Liver (tissue), 8 donors: ENCODE measurements at regions not wholly inside any gene's neighbourhood (a gene's known extent, or its start where the extent isn't known, plus 50 kb on each side); places are given as distances from the start of the nearest gene placed in this dataset.

Experiments
- DNase-seq: peaks from one replicate; pipeline ENCODE4 v3.0.0-alpha.2; 2017; ENCODE audit warnings: low spot score
- H3K27ac ChIP-seq, 2 donors: one replicate each; pipeline ENCODE4 v1.7.0; 2013; ENCODE audit warnings: inconsistent platforms in 2 of 2, low read length in 2 of 2, control low read depth in 1 of 2, low read depth in 1 of 2, mild to moderate bottlenecking in 1 of 2
- H3K27me3 ChIP-seq, 4 donors: one replicate each; pipeline versions ENCODE4 v1.6.1 to v1.7.0; 2013; ENCODE audit warnings: low read length in 3 of 4, inconsistent platforms in 1 of 4, mild to moderate bottlenecking in 1 of 4, moderate library complexity in 1 of 4; ENCODE audit not compliant: control insufficient read depth in 4 of 4, insufficient read depth in 4 of 4
- H3K36me3 ChIP-seq, 4 donors: one replicate each; pipeline versions ENCODE4 v1.6.1 to v1.7.0; 2013; ENCODE audit warnings: low read length in 3 of 4, mild to moderate bottlenecking in 3 of 4, low read depth in 1 of 4, moderate library complexity in 1 of 4; ENCODE audit not compliant: control insufficient read depth in 4 of 4, insufficient read depth in 3 of 4
- H3K4me1 ChIP-seq, 4 donors: one replicate each; pipeline versions ENCODE4 v1.6.1 to v1.7.0; 2013; ENCODE audit warnings: low read length in 3 of 4, mild to moderate bottlenecking in 3 of 4, moderate library complexity in 1 of 4; ENCODE audit not compliant: control insufficient read depth in 4 of 4, insufficient read depth in 4 of 4
- H3K4me3 ChIP-seq, 3 donors: one replicate each; pipeline versions ENCODE4 v1.6.1 to v1.7.0; 2013; ENCODE audit warnings: low read length in 3 of 3, control low read depth in 1 of 3, low read depth in 1 of 3, mild to moderate bottlenecking in 1 of 3
- H3K9ac ChIP-seq, 2 donors: one replicate each; pipeline ENCODE4 v1.7.0; 2013; ENCODE audit warnings: low read length in 2 of 2, mild to moderate bottlenecking in 2 of 2, moderate library complexity in 2 of 2, control low read depth in 1 of 2, low read depth in 1 of 2
- H3K9me3 ChIP-seq, 4 donors: one replicate each; pipeline versions ENCODE4 v1.6.1 to v1.7.0; 2013; ENCODE audit warnings: low read length in 3 of 4; ENCODE audit not compliant: control insufficient read depth in 4 of 4
- ATF3 ChIP-seq: IDR thresholded peaks from 2 replicates; pipeline ENCODE4 v1.6.1; 2016; ENCODE audit warnings: antibody characterized with exemption
- CTCF ChIP-seq: fragments of 150-350 bp; IDR thresholded peaks from 2 replicates; pipeline ENCODE4 v1.5.1; 2017; ENCODE audit warnings: improper control_type of control experiment, low read depth, low read length; ENCODE audit not compliant: missing input control
- EGR1 ChIP-seq, 2 donors: IDR thresholded peaks; 2 replicates each; pipeline ENCODE4 v1.6.1; 2016 to 2018; ENCODE audit warnings: antibody characterized with exemption in 2 of 2, low read depth in 2 of 2
- FOXA1 ChIP-seq: IDR thresholded peaks from 2 replicates; pipeline ENCODE4 v1.6.1; 2016; ENCODE audit warnings: antibody characterized with exemption
- FOXA2 ChIP-seq: IDR thresholded peaks from 2 replicates; pipeline ENCODE4 v1.6.1; 2016; ENCODE audit warnings: antibody characterized with exemption
- GABPA ChIP-seq, 2 donors: IDR thresholded peaks in 1 of 2; conservative IDR thresholded peaks in 1 of 2; 2 replicates each; pipeline ENCODE4 v1.6.1; 2016; ENCODE audit warnings: antibody characterized with exemption in 2 of 2, mild to moderate bottlenecking in 1 of 2, moderate library complexity in 1 of 2
- HNF4A ChIP-seq, 2 donors: conservative IDR thresholded peaks; 2 replicates each; pipeline ENCODE4 v1.6.1; 2016; ENCODE audit warnings: antibody characterized with exemption in 2 of 2, mild to moderate bottlenecking in 2 of 2
- HNF4G ChIP-seq: IDR thresholded peaks from 2 replicates; pipeline ENCODE4 v1.6.1; 2016; ENCODE audit warnings: antibody characterized with exemption
- JUND ChIP-seq, 2 donors: IDR thresholded peaks; 2 replicates each; pipeline ENCODE4 v1.6.1; 2016; ENCODE audit warnings: antibody characterized with exemption in 2 of 2
- NR2F2 ChIP-seq: IDR thresholded peaks from 2 replicates; pipeline ENCODE4 v1.6.1; 2016; ENCODE audit warnings: antibody characterized with exemption
- RAD21 ChIP-seq, 2 donors: IDR thresholded peaks; 2 replicates each; pipeline ENCODE4 v1.6.1; 2016; ENCODE audit warnings: antibody characterized with exemption in 2 of 2, mild to moderate bottlenecking in 2 of 2
- REST ChIP-seq: IDR thresholded peaks from 2 replicates; pipeline ENCODE4 v1.6.1; 2016; ENCODE audit warnings: antibody characterized with exemption, mild to moderate bottlenecking
- RXRA ChIP-seq, 2 donors: IDR thresholded peaks; 2 replicates each; pipeline ENCODE4 v1.6.1; 2017 to 2018; ENCODE audit warnings: antibody characterized with exemption in 2 of 2, mild to moderate bottlenecking in 1 of 2
- SP1 ChIP-seq: IDR thresholded peaks from 2 replicates; pipeline ENCODE4 v1.6.1; 2018; ENCODE audit warnings: antibody characterized with exemption, mild to moderate bottlenecking
- YY1 ChIP-seq: IDR thresholded peaks from 2 replicates; pipeline ENCODE4 v1.6.1; 2016; ENCODE audit warnings: antibody characterized with exemption, mild to moderate bottlenecking
- WGBS: extraction: QIAGEN DNeasy Blood & Tissue Kit; methylation state at CpG from one replicate; pipeline ENCODE4 v1.1.7; 2013; 5-methylcytosine and 5-hydroxymethylcytosine counted together
- donor health status: healthy.
- donor health status: healthy.
- donor health status: healthy.
- donor health status: healthy.
- donor health status: healthy.

GRCh38 chrX:118220509-118220908, 103.9 kb upstream of the KLHL13 start:
- Histone ChIP-seq H3K9me3 (no peaks in the 10 kb centered on the region), H3K4me3 (no peak overlapping the region), H3K27ac (no peak overlapping the region), H3K9ac (no peak overlapping the region), H3K36me3 (no peaks in the 10 kb centered on the region), H3K27me3 (no peaks in the 10 kb centered on the region), H3K4me1 (peaks cover 0 to 2% (median 0%) of the 10 kb centered on the region in 4 donors)
- TF ChIP-seq HNF4A (conservative IDR thresholded peaks at IDR 0.05): no peak
- TF ChIP-seq YY1: no peak
- TF ChIP-seq NR2F2: no peak
- TF ChIP-seq SP1: no peak
- no peak for TF ChIP-seq FOXA1
- TF ChIP-seq REST: no peak
- no peak for TF ChIP-seq RAD21 (IDR thresholded peaks at IDR 0.05)
- TF ChIP-seq CTCF: no peak
- TF ChIP-seq GABPA (IDR thresholded peaks at IDR 0.05 in 1 of 2, conservative IDR thresholded peaks at IDR 0.05 in 1 of 2): no peak
- TF ChIP-seq ATF3: no peak
- TF ChIP-seq HNF4G: no peak
- TF ChIP-seq EGR1 (IDR thresholded peaks at IDR 0.05; ENCODE audit: low read depth in 2 of 2): no peak
- TF ChIP-seq RXRA (IDR thresholded peaks at IDR 0.05): no peak
- TF ChIP-seq JUND (IDR thresholded peaks at IDR 0.05): no peak
- no peak for TF ChIP-seq FOXA2
- 85% methylated on average over 1 of the region's 1 CpG for WGBS
- DNase-seq: no peak

- Histone ChIP-seq H3K27ac (no peak overlapping the region), H3K4me3 (no peak overlapping the region), H3K9ac (no peak overlapping the region), H3K9me3 (no peaks in the 10 kb centered on the region), H3K36me3 (no peaks in the 10 kb centered on the region), H3K4me1 (peaks cover 0 to 2% (median under 1%) of the 10 kb centered on the region in 4 donors), H3K27me3 (no peaks in the 10 kb centered on the region)
- 89% methylated on average over 4 of the region's 4 CpGs for WGBS
- TF ChIP-seq ATF3 (no peak), GABPA (IDR thresholded peaks at IDR 0.05 in 1 of 2, conservative IDR thresholded peaks at IDR 0.05 in 1 of 2) (no peak)
- DNase-seq: no peak
Measured at GRCh38 chrX:118221270-118221669, 104.7 kb upstream of the KLHL13 start.
